Heart left ventricle (tissue), 16 donors: ENCODE measurements at regions not wholly inside any gene's neighbourhood (a gene's known extent, or its start where the extent isn't known, plus 50 kb on each side); places are given as distances from the start of the nearest gene placed in this dataset.

Experiments used
- ATAC-seq, 4 donors: fragments of 200-7000 bp; cut with Tn5 transposase; one replicate each; pipeline ENCODE4 v1.9.1; 2020 to 2022; ENCODE audit warnings: moderate library complexity in 4 of 4, mild to moderate bottlenecking in 3 of 4, moderate number of reproducible peaks in 1 of 4
- DNase-seq, 5 donors: peaks; one replicate each; pipeline ENCODE4 v3.0.0-alpha.2; 2020
- H3K27ac ChIP-seq, 12 donors: fragments of 200-600 bp; sonication (generic) in 4 of 12; one replicate each; pipeline versions ENCODE4 v1.5.0 to v1.8.0; 2016 to 2022; ENCODE audit warnings: mild to moderate bottlenecking in 2 of 12
- H3K27me3 ChIP-seq, 9 donors: fragments of 200-600 bp; sonication (generic) in 2 of 9; one replicate each; pipeline versions ENCODE4 v1.5.1 to v1.8.0; 2016 to 2022; ENCODE audit warnings: mild to moderate bottlenecking in 3 of 9
- H3K36me3 ChIP-seq, 9 donors: fragments of 200-600 bp; sonication (generic) in 2 of 9; one replicate each; pipeline versions ENCODE4 v1.5.0 to v1.8.0; 2018 to 2022; ENCODE audit warnings: mild to moderate bottlenecking in 2 of 9
- H3K4me1 ChIP-seq, 12 donors: fragments of 200-600 bp; sonication (generic) in 4 of 12; one replicate each; pipeline versions ENCODE4 v1.5.0 to v1.8.0; 2016 to 2022; ENCODE audit warnings: mild to moderate bottlenecking in 3 of 12
- H3K4me3 ChIP-seq, 12 donors: fragments of 200-600 bp; sonication (generic) in 4 of 12; one replicate each; pipeline versions ENCODE4 v1.5.0 to v1.8.0; 2017 to 2022; ENCODE audit warnings: mild to moderate bottlenecking in 9 of 12, moderate library complexity in 4 of 12
- H3K9me3 ChIP-seq, 12 donors: fragments of 200-600 bp; sonication (generic) in 4 of 12; one replicate each; pipeline versions ENCODE4 v1.5.0 to v1.8.0; 2016 to 2022; ENCODE audit warnings: mild to moderate bottlenecking in 1 of 12
- CTCF ChIP-seq, 12 donors: fragments of 200-600 bp; sonication (generic) in 4 of 12; IDR thresholded peaks; one replicate each; pipeline versions ENCODE4 v1.5.0 to v1.8.0; 2018 to 2022; ENCODE audit warnings: antibody characterized with exemption in 12 of 12, mild to moderate bottlenecking in 5 of 12
- POLR2A ChIP-seq, 2 donors: fragments of 450-650 bp; IDR thresholded peaks; one replicate each; pipeline ENCODE4 v1.6.1; 2017; ENCODE audit warnings: antibody characterized with exemption in 2 of 2, mild to moderate bottlenecking in 2 of 2, moderate library complexity in 2 of 2
- WGBS, 4 donors: extraction: QIAGEN DNeasy Blood & Tissue Kit in 2 of 4; methylation state at CpG; one replicate each; pipeline versions ENCODE4 v1.1.5 to v1.1.7; 2013 to 2018; 5-methylcytosine and 5-hydroxymethylcytosine counted together
- intact Hi-C, 10 donors: fragments of 100-400 bp; cut with DNase I; formaldehyde crosslinking; loops; one replicate each; pipeline versions ENCODE4 v1.11.1 to v1.14.2; 2022
- donor health status: ischemic (EF 13 %, LVEDD 7.1; RV severe dilation, severe dysfunction).
- donor health status: healthy with polysubstance abuse.
- donor health status: DM: no; HTN: yes; CAD: no.
- donor health status: DM: no; HTN: no; CAD: no.
- donor health status: ischemic (EF 25% LVEDD 6.9; RV normal size, moderate dysfunction).
- donor health status: ischemic (EF 25% LVEDD 5.7; RV mildly dilated, moderate dysfunction).
- donor health status: healthy.
- donor health status: DM: yes; HTN: yes; CAD: no.
- donor health status: ischemic (EF 35%, LVEDD 5.7; RV mildly dilated, moderate dysfunction).
- donor health status: nonischemic (EF 11% LVEDD 7.7; RV severe dilation, severe dysfunction).
- donor health status: DM: yes; HTN: yes; CAD: no.
- donor health status: PGD.
- donor health status: ischemic (EF 29% LVEDD 5.4; RV normal size, mild dysfunction).
- donor health status: nonischemic (EF 23%, LVEDD 6.1; RV moderate dilation, normal function).

- H3K9me3 ChIP-seq: no peaks in the 10 kb centered on the region
- H3K27me3 ChIP-seq: no peaks in the 10 kb centered on the region
- no peak overlapping the region for H3K4me3 ChIP-seq
- peaks cover 0 to 35% (median 0%) of the 10 kb centered on the region in 12 donors for H3K4me1 ChIP-seq
- DNase-seq (peak in 2 of 5 donors; percentile 47 to 64), ATAC-seq (peak; percentile 74 to 89 (median 82))
- no peak for TF ChIP-seq CTCF (IDR thresholded peaks at IDR 0.05)
- TF ChIP-seq POLR2A (IDR thresholded peaks at IDR 0.05): no peak
- intact Hi-C loops: no loop called here
- 66 to 82% (median 79%) methylated on average over 4 of the region's 4 CpGs for WGBS, 4 donors
- H3K36me3 ChIP-seq: no peaks in the 10 kb centered on the region
- H3K27ac ChIP-seq: no peak overlapping the region
These were observed 447.6 kb upstream of the NPVF start for GRCh38 chr7:25675789-25676474.

- TF ChIP-seq POLR2A (IDR thresholded peaks at IDR 0.05) (no peak), CTCF (IDR thresholded peaks at IDR 0.05) (no peak)
- peak overlapping the region in 1 of 12 donors; percentile 37 for H3K27ac ChIP-seq
- no peak overlapping the region for H3K4me3 ChIP-seq
- DNase-seq: no peak
- intact Hi-C loops: no loop called here
- no peaks in the 10 kb centered on the region for H3K9me3 ChIP-seq
- WGBS, 4 donors: 77 to 83% (median 81%) methylated on average over 4 of the region's 4 CpGs
- H3K27me3 ChIP-seq: no peaks in the 10 kb centered on the region
- H3K4me1 ChIP-seq: peaks cover 0 to 20% (median 0%) of the 10 kb centered on the region in 12 donors
- no peak for ATAC-seq
- H3K36me3 ChIP-seq: no peaks in the 10 kb centered on the region
These were observed 449.3 kb upstream of the NPVF start for GRCh38 chr7:25677595-25677994.

DNA sequence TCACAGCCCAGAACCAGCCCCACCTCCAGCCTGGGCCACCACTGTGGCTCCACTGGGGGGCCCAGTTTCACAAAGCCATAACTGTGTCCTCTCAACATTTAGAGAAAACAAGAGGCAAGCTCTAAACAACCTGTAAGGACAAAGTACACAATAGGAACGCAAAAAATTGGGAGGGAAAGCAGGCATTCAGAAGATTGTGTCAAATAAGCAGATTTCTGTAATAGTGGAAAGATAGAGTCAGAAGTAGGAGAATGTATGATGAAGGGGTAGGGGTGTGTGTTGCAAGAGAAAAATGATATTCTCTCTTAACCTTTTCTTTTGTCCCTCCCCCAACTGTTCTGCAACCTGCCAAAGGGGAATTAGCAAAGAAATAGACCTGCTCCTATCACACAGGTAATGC lies 449.9 kb upstream of the NPVF start:
- 88 to 95% (median 91%) methylated on average over 1 of the region's 1 CpG for WGBS, 4 donors
- H3K9me3 ChIP-seq: no peaks in the 10 kb centered on the region

GRCh38 chr7:25680636-25681035 lies 452.4 kb upstream of the NPVF start:
- TF ChIP-seq POLR2A (IDR thresholded peaks at IDR 0.05) (no peak), CTCF (IDR thresholded peaks at IDR 0.05) (no peak)
- Histone ChIP-seq H3K27ac (no peak overlapping the region), H3K27me3 (no peaks in the 10 kb centered on the region), H3K9me3 (no peaks in the 10 kb centered on the region), H3K4me3 (no peak overlapping the region), H3K36me3 (no peaks in the 10 kb centered on the region), H3K4me1 (peaks cover 0 to 18% (median 0%) of the 10 kb centered on the region in 12 donors)
- intact Hi-C loops: no loop called here
- DNase-seq: no peak
- ATAC-seq: no peak

More for the DNA sequence above, 449.9 kb upstream of the NPVF start:
- Histone ChIP-seq H3K4me1 (peaks cover 0 to 18% (median 0%) of the 10 kb centered on the region in 12 donors), H3K36me3 (no peaks in the 10 kb centered on the region), H3K27me3 (no peaks in the 10 kb centered on the region), H3K4me3 (no peak overlapping the region), H3K27ac (no peak overlapping the region)
- DNase-seq (no peak), ATAC-seq (no peak)
- intact Hi-C loops: no loop called here
- TF ChIP-seq CTCF (IDR thresholded peaks at IDR 0.05) (no peak), POLR2A (IDR thresholded peaks at IDR 0.05) (no peak)
